Caco-2 (cell line): ENCODE measurements at regions not wholly inside any gene's neighbourhood (a gene's known extent, or its start where the extent isn't known, plus 50 kb on each side); places are given as distances from the start of the nearest gene placed in this dataset.

Source experiments
- BruUV-seq: library from RNA; stranded (reverse); fragments of 400-500 nt; replicated peaks from 2 replicates; lab custom pipeline; 2021; lab: Mats Ljungman, UMichigan
- CTCF ChIA-PET: fragments of 300-600 bp; sonication (Branson Sonifier 250); formaldehyde crosslinking; loops from one replicate; lab custom pipeline; 2022; ENCODE audit warnings: antibody characterized with exemption; lab: Charles Lee
- POLR2A ChIA-PET: fragments of 300-600 bp; sonication (Branson Sonifier 250); formaldehyde crosslinking; loops from one replicate; lab custom pipeline; 2022; ENCODE audit warnings: antibody characterized with exemption; lab: Charles Lee
- DNase-seq, 2 experiments: peaks; one replicate each; pipeline versions ENCODE4 v3.0.0 to v3.0.0-alpha.2; 2020 to 2022
- H3K27me3 ChIP-seq: replicated peaks from 2 replicates; pipeline ENCODE4 v1.6.0; 2011; ENCODE audit warnings: low read length; ENCODE audit not compliant: control insufficient read depth, insufficient read depth
- H3K36me3 ChIP-seq: 2 replicates; pipeline ENCODE4 v1.5.1; 2011; ENCODE audit warnings: low read length; ENCODE audit not compliant: control insufficient read depth, insufficient read depth
- H3K4me1 ChIP-seq: fragments of 250-450 bp; sonication (Bioruptor Pico); 2 replicates; pipeline ENCODE4 v1.5.1; 2020; ENCODE audit warnings: mild to moderate bottlenecking
- H3K4me3 ChIP-seq: 2 replicates; pipeline ENCODE4 v1.5.1; 2011; ENCODE audit warnings: low read depth, mild to moderate bottlenecking, control low read depth, low read length
- H3K9me3 ChIP-seq: fragments of 250-450 bp; sonication (Bioruptor Pico); 2 replicates; pipeline ENCODE4 v1.5.1; 2020; ENCODE audit warnings: mild to moderate bottlenecking, moderate library complexity
- H3K27ac Mint-ChIP-seq: one replicate; pipeline ENCODE4 v1.8.0; 2022; ENCODE audit warnings: mixed read lengths; ENCODE audit not compliant: unreplicated experiment
- H3K27me3 Mint-ChIP-seq: one replicate; pipeline ENCODE4 v1.8.0; 2022; ENCODE audit warnings: mixed read lengths; ENCODE audit not compliant: insufficient read depth, unreplicated experiment
- H3K36me3 Mint-ChIP-seq: one replicate; pipeline ENCODE4 v1.8.0; 2022; ENCODE audit warnings: mild to moderate bottlenecking, mixed read lengths; ENCODE audit not compliant: insufficient read depth, unreplicated experiment
- H3K4me1 Mint-ChIP-seq: one replicate; pipeline ENCODE4 v1.8.0; 2022; ENCODE audit warnings: low read depth, mixed read lengths; ENCODE audit not compliant: unreplicated experiment
- H3K4me3 Mint-ChIP-seq: one replicate; pipeline ENCODE4 v1.8.0; 2022; ENCODE audit warnings: mild to moderate bottlenecking, moderate library complexity, mixed read lengths; ENCODE audit not compliant: unreplicated experiment
- H3K9me3 Mint-ChIP-seq: one replicate; pipeline ENCODE4 v1.8.0; 2022; ENCODE audit warnings: mixed read lengths; ENCODE audit not compliant: unreplicated experiment
- intact Hi-C: fragments of 100-400 bp; cut with micrococcal nuclease; formaldehyde crosslinking; loops from one replicate; pipeline ENCODE4 v1.10.0; 2022; ENCODE audit not compliant: unreplicated experiment
- TF ChIP-seq, protein P1 (sequence below), 2 experiments: fragments of 200-600 bp in 1 of 2; IDR thresholded peaks; 1 replicate in 1 of 2; 2 replicates in 1 of 2; pipeline versions ENCODE4 v1.5.1 to v1.8.0; 2011 to 2022; ENCODE audit warnings: antibody characterized with exemption in 1 of 2, control low read depth in 1 of 2, inconsistent platforms in 1 of 2, low read depth in 1 of 2, low read length in 1 of 2, mild to moderate bottlenecking in 1 of 2, moderate library complexity in 1 of 2; ENCODE audit not compliant: insufficient read depth in 1 of 2, severe bottlenecking in 1 of 2, unreplicated experiment in 1 of 2

DNA sequence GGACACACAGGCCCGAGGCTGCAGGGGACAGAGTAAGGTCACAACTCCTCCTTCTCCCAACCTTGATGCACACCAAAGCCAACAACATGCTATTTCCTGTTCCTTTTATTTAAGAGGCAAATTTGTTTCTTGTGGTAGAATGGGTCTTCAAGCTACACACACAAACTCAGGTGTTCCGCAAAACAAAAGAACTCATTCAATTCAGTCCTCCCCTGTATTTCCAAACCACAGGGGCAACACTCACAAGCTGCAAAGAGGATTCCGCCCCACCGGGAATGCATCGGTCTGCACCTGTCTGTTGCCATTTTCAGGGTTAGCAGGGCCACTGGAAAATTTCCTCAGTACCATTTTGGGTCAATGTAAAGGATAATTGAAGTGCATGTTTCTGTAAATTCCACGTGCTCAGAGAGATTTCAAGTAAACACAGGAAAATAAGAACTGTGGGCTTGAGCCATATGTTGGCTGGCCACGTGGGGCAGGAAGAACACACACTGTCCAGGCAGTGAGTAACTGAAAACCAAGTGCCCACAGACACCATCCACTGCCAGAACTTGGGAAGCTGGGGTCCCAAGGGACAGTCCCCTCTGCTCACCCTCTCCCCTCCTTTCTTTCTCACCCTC lies 145.2 kb upstream of the ERG start:
- Mint-ChIP-seq H3K27ac (no peak overlapping the region), H3K4me1 (no peaks in the 10 kb centered on the region), H3K27me3 (peaks cover 19% of the 10 kb centered on the region), H3K4me3 (no peak overlapping the region), H3K9me3 (no peaks in the 10 kb centered on the region), H3K36me3 (no peaks in the 10 kb centered on the region)
- intact Hi-C loops, result no loop called here
- Histone ChIP-seq H3K4me1 (no peaks in the 10 kb centered on the region), H3K9me3 (no peaks in the 10 kb centered on the region; the same call in 1 of the 2 replicates), H3K27me3 (no peaks in the 10 kb centered on the region), H3K4me3 (no peak overlapping the region), H3K36me3 (no peaks in the 10 kb centered on the region)
- no TSS peak for BruUV-seq
- TF ChIP-seq, protein P1, sequence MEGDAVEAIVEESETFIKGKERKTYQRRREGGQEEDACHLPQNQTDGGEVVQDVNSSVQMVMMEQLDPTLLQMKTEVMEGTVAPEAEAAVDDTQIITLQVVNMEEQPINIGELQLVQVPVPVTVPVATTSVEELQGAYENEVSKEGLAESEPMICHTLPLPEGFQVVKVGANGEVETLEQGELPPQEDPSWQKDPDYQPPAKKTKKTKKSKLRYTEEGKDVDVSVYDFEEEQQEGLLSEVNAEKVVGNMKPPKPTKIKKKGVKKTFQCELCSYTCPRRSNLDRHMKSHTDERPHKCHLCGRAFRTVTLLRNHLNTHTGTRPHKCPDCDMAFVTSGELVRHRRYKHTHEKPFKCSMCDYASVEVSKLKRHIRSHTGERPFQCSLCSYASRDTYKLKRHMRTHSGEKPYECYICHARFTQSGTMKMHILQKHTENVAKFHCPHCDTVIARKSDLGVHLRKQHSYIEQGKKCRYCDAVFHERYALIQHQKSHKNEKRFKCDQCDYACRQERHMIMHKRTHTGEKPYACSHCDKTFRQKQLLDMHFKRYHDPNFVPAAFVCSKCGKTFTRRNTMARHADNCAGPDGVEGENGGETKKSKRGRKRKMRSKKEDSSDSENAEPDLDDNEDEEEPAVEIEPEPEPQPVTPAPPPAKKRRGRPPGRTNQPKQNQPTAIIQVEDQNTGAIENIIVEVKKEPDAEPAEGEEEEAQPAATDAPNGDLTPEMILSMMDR (IDR thresholded peaks at IDR 0.05; ENCODE audit: insufficient read depth in 1 of 2, low read depth in 1 of 2, low read length in 1 of 2, severe bottlenecking in 1 of 2, unreplicated experiment in 1 of 2), result no peak
- ChIA-PET CTCF (no interaction called here), POLR2A (no interaction called here)
- no peak for DNase-seq

- TF ChIP-seq, protein P1 (IDR thresholded peaks at IDR 0.05; ENCODE audit: insufficient read depth in 1 of 2, low read depth in 1 of 2, low read length in 1 of 2, severe bottlenecking in 1 of 2, unreplicated experiment in 1 of 2), result no peak
- H3K4me1 ChIP-seq, result no peaks in the 10 kb centered on the region
- Mint-ChIP-seq H3K27me3 (peaks cover 22% of the 10 kb centered on the region), H3K36me3 (no peaks in the 10 kb centered on the region), H3K9me3 (no peaks in the 10 kb centered on the region), H3K4me1 (no peaks in the 10 kb centered on the region), H3K4me3 (no peak overlapping the region), H3K27ac (no peak overlapping the region)
- intact Hi-C loops, result no loop called here
- H3K36me3 ChIP-seq, result no peaks in the 10 kb centered on the region
- BruUV-seq, result no TSS peak
- CTCF ChIA-PET, result no interaction called here
- H3K9me3 ChIP-seq, result no peaks in the 10 kb centered on the region; the same call in 1 of the 2 replicates
- no peak overlapping the region for H3K4me3 ChIP-seq
- POLR2A ChIA-PET, result no interaction called here
- no peak for DNase-seq
- no peaks in the 10 kb centered on the region for H3K27me3 ChIP-seq
These were observed 147.0 kb upstream of the ERG start for GRCh38 chr21:38645282-38645681.

DNA sequence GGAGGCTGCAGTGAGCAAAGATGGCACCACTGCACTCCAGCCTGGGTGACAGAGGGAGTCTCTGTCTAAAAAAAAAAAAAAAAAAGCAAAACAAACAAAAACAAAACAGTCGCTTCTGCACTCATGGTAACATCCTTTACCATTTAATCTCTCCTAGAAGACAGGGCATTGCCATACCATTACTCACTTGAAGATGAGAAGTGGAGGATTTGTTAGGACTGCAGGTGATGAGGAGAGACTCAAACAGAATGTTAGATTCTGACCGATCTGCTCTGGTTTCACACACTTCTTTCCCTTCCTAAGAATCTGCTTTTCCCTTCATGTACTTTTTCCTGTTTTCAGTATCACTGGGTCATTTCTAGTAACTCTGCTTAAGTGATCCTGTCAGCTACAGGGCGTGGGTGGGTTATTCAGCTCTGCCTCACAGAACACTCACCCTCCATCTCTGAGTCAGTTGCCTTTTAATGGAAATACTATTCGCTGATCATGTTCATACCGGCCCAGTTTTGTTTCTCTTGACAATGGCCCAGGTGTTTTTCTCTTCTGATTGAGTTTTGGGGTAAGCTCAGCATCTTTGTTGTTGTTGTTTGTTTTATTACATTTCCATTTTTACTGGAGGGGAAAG lies 148.0 kb upstream of the ERG start:
- no peaks in the 10 kb centered on the region for H3K36me3 ChIP-seq
- H3K9me3 ChIP-seq, result no peaks in the 10 kb centered on the region
- no peak overlapping the region for H3K4me3 ChIP-seq
- Mint-ChIP-seq H3K4me3 (no peak overlapping the region), H3K27ac (no peak overlapping the region), H3K36me3 (no peaks in the 10 kb centered on the region), H3K4me1 (no peaks in the 10 kb centered on the region), H3K9me3 (no peaks in the 10 kb centered on the region), H3K27me3 (peaks cover 22% of the 10 kb centered on the region)
- H3K27me3 ChIP-seq, result no peaks in the 10 kb centered on the region
- CTCF ChIA-PET, result no interaction called here
- intact Hi-C loops, result no loop called here
- no TSS peak for BruUV-seq
- TF ChIP-seq, protein P1 (IDR thresholded peaks at IDR 0.05; ENCODE audit: insufficient read depth in 1 of 2, low read depth in 1 of 2, low read length in 1 of 2, severe bottlenecking in 1 of 2, unreplicated experiment in 1 of 2), result no peak
- no peak for DNase-seq
- H3K4me1 ChIP-seq, result no peaks in the 10 kb centered on the region
- POLR2A ChIA-PET, result no interaction called here
